ENCODE measurements at regions not wholly inside any gene's neighbourhood (a gene's known extent, or its start where the extent isn't known, plus 50 kb on each side); places are given as distances from the start of the nearest gene placed in this dataset.

GRCh38 chr11:29208117-29208516, 808.7 kb downstream of the KCNA4 start:
- TF ChIP-seq CTCF (IDR thresholded peaks at IDR 0.05; ENCODE audit: low read depth, low read length, poor library complexity, severe bottlenecking) (no peak), EZH2phosphoT487 (IDR thresholded peaks at IDR 0.05; ENCODE audit: borderline replicate concordance, low read length) (no peak)

All from DOHH2 (cell line).